Heart left ventricle (tissue), 16 donors: ENCODE measurements at regions not wholly inside any gene's neighbourhood (a gene's known extent, or its start where the extent isn't known, plus 50 kb on each side); places are given as distances from the start of the nearest gene placed in this dataset.

ENCODE experiments used
- ATAC-seq, 4 donors: fragments of 200-7000 bp; cut with Tn5 transposase; one replicate each; pipeline ENCODE4 v1.9.1; 2020 to 2022; ENCODE audit warnings: moderate library complexity in 4 of 4, mild to moderate bottlenecking in 3 of 4, moderate number of reproducible peaks in 1 of 4
- DNase-seq, 5 donors: peaks; one replicate each; pipeline ENCODE4 v3.0.0-alpha.2; 2020
- H3K27ac ChIP-seq, 12 donors: fragments of 200-600 bp; sonication (generic) in 4 of 12; one replicate each; pipeline versions ENCODE4 v1.5.0 to v1.8.0; 2016 to 2022; ENCODE audit warnings: mild to moderate bottlenecking in 2 of 12
- H3K27me3 ChIP-seq, 9 donors: fragments of 200-600 bp; sonication (generic) in 2 of 9; one replicate each; pipeline versions ENCODE4 v1.5.1 to v1.8.0; 2016 to 2022; ENCODE audit warnings: mild to moderate bottlenecking in 3 of 9
- H3K36me3 ChIP-seq, 9 donors: fragments of 200-600 bp; sonication (generic) in 2 of 9; one replicate each; pipeline versions ENCODE4 v1.5.0 to v1.8.0; 2018 to 2022; ENCODE audit warnings: mild to moderate bottlenecking in 2 of 9
- H3K4me1 ChIP-seq, 12 donors: fragments of 200-600 bp; sonication (generic) in 4 of 12; one replicate each; pipeline versions ENCODE4 v1.5.0 to v1.8.0; 2016 to 2022; ENCODE audit warnings: mild to moderate bottlenecking in 3 of 12
- H3K4me3 ChIP-seq, 12 donors: fragments of 200-600 bp; sonication (generic) in 4 of 12; one replicate each; pipeline versions ENCODE4 v1.5.0 to v1.8.0; 2017 to 2022; ENCODE audit warnings: mild to moderate bottlenecking in 9 of 12, moderate library complexity in 4 of 12
- H3K9me3 ChIP-seq, 12 donors: fragments of 200-600 bp; sonication (generic) in 4 of 12; one replicate each; pipeline versions ENCODE4 v1.5.0 to v1.8.0; 2016 to 2022; ENCODE audit warnings: mild to moderate bottlenecking in 1 of 12
- POLR2A ChIP-seq, 2 donors: fragments of 450-650 bp; IDR thresholded peaks; one replicate each; pipeline ENCODE4 v1.6.1; 2017; ENCODE audit warnings: antibody characterized with exemption in 2 of 2, mild to moderate bottlenecking in 2 of 2, moderate library complexity in 2 of 2
- WGBS, 4 donors: extraction: QIAGEN DNeasy Blood & Tissue Kit in 2 of 4; methylation state at CpG; one replicate each; pipeline versions ENCODE4 v1.1.5 to v1.1.7; 2013 to 2018; 5-methylcytosine and 5-hydroxymethylcytosine counted together
- intact Hi-C, 10 donors: fragments of 100-400 bp; cut with DNase I; formaldehyde crosslinking; loops; one replicate each; pipeline versions ENCODE4 v1.11.1 to v1.14.2; 2022
- TF ChIP-seq, protein P1 (sequence below), 12 donors: fragments of 200-600 bp; sonication (generic) in 4 of 12; IDR thresholded peaks; one replicate each; pipeline versions ENCODE4 v1.5.0 to v1.8.0; 2018 to 2022; ENCODE audit warnings: antibody characterized with exemption in 12 of 12, mild to moderate bottlenecking in 5 of 12
- donor health status: ischemic (EF 13 %, LVEDD 7.1; RV severe dilation, severe dysfunction).
- donor health status: healthy with polysubstance abuse.
- donor health status: DM: no; HTN: yes; CAD: no.
- donor health status: DM: no; HTN: no; CAD: no.
- donor health status: ischemic (EF 25% LVEDD 6.9; RV normal size, moderate dysfunction).
- donor health status: ischemic (EF 25% LVEDD 5.7; RV mildly dilated, moderate dysfunction).
- donor health status: healthy.
- donor health status: DM: yes; HTN: yes; CAD: no.
- donor health status: ischemic (EF 35%, LVEDD 5.7; RV mildly dilated, moderate dysfunction).
- donor health status: nonischemic (EF 11% LVEDD 7.7; RV severe dilation, severe dysfunction).
- donor health status: DM: yes; HTN: yes; CAD: no.
- donor health status: PGD.
- donor health status: ischemic (EF 29% LVEDD 5.4; RV normal size, mild dysfunction).
- donor health status: nonischemic (EF 23%, LVEDD 6.1; RV moderate dilation, normal function).

DNA sequence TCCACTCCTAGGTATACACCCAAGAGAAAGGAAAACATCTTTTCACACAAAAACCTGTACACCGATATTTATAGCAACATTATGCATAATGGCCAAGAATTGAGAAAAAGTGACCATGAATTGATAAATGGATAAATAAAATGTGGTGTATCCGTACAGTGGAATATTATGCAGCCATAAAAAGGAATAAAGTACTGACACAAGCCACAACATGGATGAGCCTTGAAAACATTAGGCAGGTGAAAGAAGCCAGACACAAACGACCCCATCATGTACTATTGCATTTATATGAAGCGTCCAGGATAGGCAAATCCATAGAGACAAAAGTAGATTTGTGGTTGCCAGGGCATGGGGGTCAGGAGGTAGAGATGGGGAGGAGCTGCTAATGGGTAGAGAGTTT lies 64.2 kb upstream of the SLC6A6 start:
- WGBS, 4 donors, result 71 to 81% (median 77%) methylated on average over 4 of the region's 4 CpGs
- DNase-seq (no peak), ATAC-seq (no peak)
- H3K4me1 ChIP-seq, result peaks cover 0 to 6% (median 0%) of the 10 kb centered on the region in 12 donors
- H3K36me3 ChIP-seq, result no peaks in the 10 kb centered on the region
- no peak overlapping the region for H3K4me3 ChIP-seq
- TF ChIP-seq POLR2A (IDR thresholded peaks at IDR 0.05), result no peak
- TF ChIP-seq, protein P1, sequence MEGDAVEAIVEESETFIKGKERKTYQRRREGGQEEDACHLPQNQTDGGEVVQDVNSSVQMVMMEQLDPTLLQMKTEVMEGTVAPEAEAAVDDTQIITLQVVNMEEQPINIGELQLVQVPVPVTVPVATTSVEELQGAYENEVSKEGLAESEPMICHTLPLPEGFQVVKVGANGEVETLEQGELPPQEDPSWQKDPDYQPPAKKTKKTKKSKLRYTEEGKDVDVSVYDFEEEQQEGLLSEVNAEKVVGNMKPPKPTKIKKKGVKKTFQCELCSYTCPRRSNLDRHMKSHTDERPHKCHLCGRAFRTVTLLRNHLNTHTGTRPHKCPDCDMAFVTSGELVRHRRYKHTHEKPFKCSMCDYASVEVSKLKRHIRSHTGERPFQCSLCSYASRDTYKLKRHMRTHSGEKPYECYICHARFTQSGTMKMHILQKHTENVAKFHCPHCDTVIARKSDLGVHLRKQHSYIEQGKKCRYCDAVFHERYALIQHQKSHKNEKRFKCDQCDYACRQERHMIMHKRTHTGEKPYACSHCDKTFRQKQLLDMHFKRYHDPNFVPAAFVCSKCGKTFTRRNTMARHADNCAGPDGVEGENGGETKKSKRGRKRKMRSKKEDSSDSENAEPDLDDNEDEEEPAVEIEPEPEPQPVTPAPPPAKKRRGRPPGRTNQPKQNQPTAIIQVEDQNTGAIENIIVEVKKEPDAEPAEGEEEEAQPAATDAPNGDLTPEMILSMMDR (IDR thresholded peaks at IDR 0.05), result no peak
- intact Hi-C loops, result no loop called here
- H3K27me3 ChIP-seq, result peaks cover 0 to 23% (median 2%) of the 10 kb centered on the region in 9 donors
- H3K27ac ChIP-seq, result no peak overlapping the region
- no peaks in the 10 kb centered on the region for H3K9me3 ChIP-seq

DNA sequence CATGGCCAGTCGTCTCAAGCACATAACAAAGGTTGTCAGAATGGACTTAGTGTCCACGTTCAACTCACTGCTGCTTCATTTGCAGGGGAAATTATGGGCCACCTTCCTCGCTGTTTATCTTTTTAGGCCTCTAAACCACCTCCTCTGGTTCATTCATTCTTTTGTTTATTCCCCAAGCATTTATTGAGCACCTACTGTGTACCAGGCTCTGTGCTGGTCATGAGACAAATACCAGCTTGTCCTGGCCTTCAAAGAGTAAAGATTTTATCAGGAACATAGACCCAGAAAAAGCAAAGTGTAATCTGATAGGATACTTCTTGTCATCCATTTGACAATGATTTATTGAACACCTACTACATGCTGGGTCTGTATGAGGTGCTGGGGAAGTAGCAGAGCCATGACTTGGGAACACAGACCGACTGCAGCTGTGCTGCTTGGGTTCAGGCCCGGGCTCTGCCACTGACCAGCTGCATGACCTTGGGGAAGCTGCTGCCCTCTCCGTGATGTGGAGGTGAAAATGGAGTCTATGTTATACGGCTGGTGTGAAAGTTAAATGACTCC lies 63.4 kb upstream of the SLC6A6 start:
- no peak for ATAC-seq
- WGBS, 4 donors, result 88 to 97% (median 90%) methylated on average over 7 of the region's 7 CpGs
- H3K9me3 ChIP-seq, result no peaks in the 10 kb centered on the region

DNA sequence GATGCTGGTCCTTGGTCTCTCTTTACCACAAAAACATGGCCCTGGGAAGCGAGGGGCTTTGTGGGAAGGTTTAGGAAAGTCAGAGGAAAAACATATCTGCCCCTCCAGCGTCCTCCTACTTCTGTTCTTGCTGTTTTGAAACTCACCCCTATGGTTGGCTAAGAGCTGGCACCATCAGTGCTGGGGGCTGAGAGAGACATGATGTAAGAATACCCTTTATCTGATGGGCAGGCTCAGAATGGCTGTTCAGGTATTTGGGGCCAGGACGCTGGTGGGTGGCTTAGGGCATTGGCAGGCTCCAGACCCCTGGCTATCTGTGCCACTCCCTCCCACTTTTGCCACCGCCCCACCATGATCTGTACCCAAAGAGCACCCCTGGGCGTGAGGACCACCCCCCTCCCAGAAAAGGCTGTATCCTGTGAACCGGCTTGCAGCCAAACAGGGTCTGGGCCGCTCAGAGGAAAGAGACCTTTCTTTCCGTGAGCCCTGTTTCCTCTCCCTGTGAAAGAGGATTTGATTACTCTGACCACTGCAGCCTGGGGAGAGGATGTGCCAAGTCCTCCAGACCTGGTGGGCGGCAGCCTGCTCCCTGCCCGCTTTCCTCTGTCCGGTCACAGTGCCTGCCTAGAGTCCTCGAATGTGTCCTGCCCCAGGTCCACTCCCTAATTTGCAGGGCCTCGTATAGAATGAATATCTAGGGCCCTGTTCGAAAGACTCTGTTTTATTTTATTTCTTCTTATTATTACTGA lies 61.3 kb upstream of the SLC6A6 start:
- intact Hi-C loops, result no loop called here
- no peaks in the 10 kb centered on the region for H3K36me3 ChIP-seq
- TF ChIP-seq, protein P1 (IDR thresholded peaks at IDR 0.05), result no peak
- TF ChIP-seq POLR2A (IDR thresholded peaks at IDR 0.05), result no peak
- H3K27me3 ChIP-seq, result peaks cover 0 to 18% (median 2%) of the 10 kb centered on the region in 9 donors
- DNase-seq (no peak), ATAC-seq (peak in 2 of 4 donors; percentile 17 to 39)
- no peak overlapping the region for H3K4me3 ChIP-seq
- H3K27ac ChIP-seq, result no peak overlapping the region
- 60 to 63% (median 61%) methylated on average over 14 of the region's 14 CpGs for WGBS, 4 donors
- no peaks in the 10 kb centered on the region for H3K9me3 ChIP-seq
- peaks cover 0 to 6% (median 0%) of the 10 kb centered on the region in 12 donors for H3K4me1 ChIP-seq

More for the DNA sequence above, 63.4 kb upstream of the SLC6A6 start:
- no peak overlapping the region for H3K27ac ChIP-seq
- no peak overlapping the region for H3K4me3 ChIP-seq
- peaks cover 0 to 6% (median 0%) of the 10 kb centered on the region in 12 donors for H3K4me1 ChIP-seq
- peaks cover 0 to 23% (median 2%) of the 10 kb centered on the region in 9 donors for H3K27me3 ChIP-seq
- no peaks in the 10 kb centered on the region for H3K36me3 ChIP-seq
- DNase-seq, result no peak
- TF ChIP-seq, protein P1 (IDR thresholded peaks at IDR 0.05), result no peak
- no peak for TF ChIP-seq POLR2A (IDR thresholded peaks at IDR 0.05)
- intact Hi-C loops, result no loop called here

DNA sequence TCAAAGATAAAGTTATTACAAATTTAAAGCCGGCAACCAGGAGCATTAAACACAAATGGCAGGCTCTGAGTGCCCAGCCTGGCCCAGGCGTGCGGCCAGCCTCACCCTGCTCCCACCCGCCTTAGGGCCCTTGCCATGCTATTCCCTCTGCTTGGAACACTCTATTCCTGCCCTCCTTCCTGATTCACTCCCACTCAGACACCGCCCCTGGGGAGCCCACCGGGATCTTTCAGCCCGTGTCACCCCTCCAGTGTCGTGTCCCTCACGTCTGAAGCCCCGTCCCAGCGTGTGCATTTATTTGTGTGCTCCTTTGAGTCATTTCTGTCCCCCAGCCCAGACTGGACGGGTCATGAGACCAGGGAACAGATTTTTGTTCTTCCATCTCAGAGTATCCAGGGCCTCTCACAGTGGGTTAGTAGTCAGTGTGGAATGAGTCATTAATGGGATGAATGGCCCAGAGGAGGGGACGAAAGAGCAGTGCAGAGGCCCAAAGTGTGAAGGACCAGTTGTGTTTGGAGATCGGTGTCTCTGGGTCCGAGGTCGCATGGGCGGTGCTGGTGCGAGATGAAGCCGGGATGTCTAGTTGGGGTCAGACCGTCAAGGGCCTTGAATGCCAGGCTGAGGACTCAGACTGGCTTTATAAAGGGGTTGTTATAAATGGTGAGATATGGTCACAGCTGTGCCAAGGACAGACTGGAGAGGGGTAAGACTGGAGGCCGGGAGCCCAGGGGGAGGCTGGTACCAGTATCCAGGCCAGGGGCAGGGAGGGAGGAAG lies 58.9 kb upstream of the SLC6A6 start:
- DNase-seq (no peak), ATAC-seq (no peak)
- Histone ChIP-seq H3K9me3 (no peaks in the 10 kb centered on the region), H3K27me3 (peaks cover 0 to 13% (median 0%) of the 10 kb centered on the region in 9 donors), H3K36me3 (no peaks in the 10 kb centered on the region), H3K4me1 (peaks cover 0 to 6% (median 0%) of the 10 kb centered on the region in 12 donors), H3K4me3 (no peak overlapping the region), H3K27ac (no peak overlapping the region)
- 87 to 96% (median 94%) methylated on average over 21 of the region's 21 CpGs for WGBS, 4 donors
- no peak for TF ChIP-seq POLR2A (IDR thresholded peaks at IDR 0.05)
- TF ChIP-seq, protein P1 (IDR thresholded peaks at IDR 0.05), result no peak
- intact Hi-C loops, result no loop called here
